Breast epithelium (tissue), 3 donors: ENCODE measurements at regions not wholly inside any gene's neighbourhood (a gene's known extent, or its start where the extent isn't known, plus 50 kb on each side); places are given as distances from the start of the nearest gene placed in this dataset.

ENCODE experiments used
- CTCF ChIP-seq, 3 donors: fragments of 450-650 bp; IDR thresholded peaks; one replicate each; pipeline ENCODE4 v1.5.1; 2016 to 2017; ENCODE audit warnings: antibody characterized with exemption in 3 of 3, mild to moderate bottlenecking in 3 of 3, moderate library complexity in 3 of 3
- POLR2A ChIP-seq: fragments of 450-650 bp; IDR thresholded peaks from one replicate; pipeline ENCODE4 v1.6.1; 2016; ENCODE audit warnings: antibody characterized with exemption, mild to moderate bottlenecking, moderate library complexity

GRCh38 chr1:166395729-166396128 lies 228.9 kb upstream of the FAM78B start:
- TF ChIP-seq CTCF (IDR thresholded peaks at IDR 0.05) = no peak
- no peak for TF ChIP-seq POLR2A
